ENCODE measurements at regions not wholly inside any gene's neighbourhood (a gene's known extent, or its start where the extent isn't known, plus 50 kb on each side); places are given as distances from the start of the nearest gene placed in this dataset.

- TF ChIP-seq GATA3 (IDR thresholded peaks at IDR 0.05; ENCODE audit: low read depth, low read length) (no peak), GATA2 (IDR thresholded peaks at IDR 0.05; ENCODE audit: low read depth, low read length) (no peak)
Observed at GRCh38 chr20:12949429-12949980, 59.3 kb upstream of the SPTLC3 start.

- TF ChIP-seq GATA3 (IDR thresholded peaks at IDR 0.05; ENCODE audit: low read depth, low read length) (no peak), GATA2 (IDR thresholded peaks at IDR 0.05; ENCODE audit: low read depth, low read length) (no peak)
Observed at GRCh38 chr20:12955611-12956010, 53.2 kb upstream of the SPTLC3 start.

GRCh38 chr20:12956303-12956702 lies 52.5 kb upstream of the SPTLC3 start:
- no peak for TF ChIP-seq GATA3 (IDR thresholded peaks at IDR 0.05; ENCODE audit: low read depth, low read length)
- no peak for TF ChIP-seq GATA2 (IDR thresholded peaks at IDR 0.05; ENCODE audit: low read depth, low read length)

- TF ChIP-seq GATA2 (IDR thresholded peaks at IDR 0.05; ENCODE audit: low read depth, low read length): no peak
- no peak for TF ChIP-seq GATA3 (IDR thresholded peaks at IDR 0.05; ENCODE audit: low read depth, low read length)
Observed at GRCh38 chr20:12957968-12958367, 50.8 kb upstream of the SPTLC3 start.

Measured in SH-SY5Y (cell line).